Heart left ventricle (tissue), 16 donors: ENCODE measurements at regions not wholly inside any gene's neighbourhood (a gene's known extent, or its start where the extent isn't known, plus 50 kb on each side); places are given as distances from the start of the nearest gene placed in this dataset.

Source experiments
- ATAC-seq, 4 donors: fragments of 200-7000 bp; cut with Tn5 transposase; one replicate each; pipeline ENCODE4 v1.9.1; 2020 to 2022; ENCODE audit warnings: moderate library complexity in 4 of 4, mild to moderate bottlenecking in 3 of 4, moderate number of reproducible peaks in 1 of 4
- DNase-seq, 5 donors: peaks; one replicate each; pipeline ENCODE4 v3.0.0-alpha.2; 2020
- H3K27ac ChIP-seq, 12 donors: fragments of 200-600 bp; sonication (generic) in 4 of 12; one replicate each; pipeline versions ENCODE4 v1.5.0 to v1.8.0; 2016 to 2022; ENCODE audit warnings: mild to moderate bottlenecking in 2 of 12
- H3K27me3 ChIP-seq, 9 donors: fragments of 200-600 bp; sonication (generic) in 2 of 9; one replicate each; pipeline versions ENCODE4 v1.5.1 to v1.8.0; 2016 to 2022; ENCODE audit warnings: mild to moderate bottlenecking in 3 of 9
- H3K36me3 ChIP-seq, 9 donors: fragments of 200-600 bp; sonication (generic) in 2 of 9; one replicate each; pipeline versions ENCODE4 v1.5.0 to v1.8.0; 2018 to 2022; ENCODE audit warnings: mild to moderate bottlenecking in 2 of 9
- H3K4me1 ChIP-seq, 12 donors: fragments of 200-600 bp; sonication (generic) in 4 of 12; one replicate each; pipeline versions ENCODE4 v1.5.0 to v1.8.0; 2016 to 2022; ENCODE audit warnings: mild to moderate bottlenecking in 3 of 12
- H3K4me3 ChIP-seq, 12 donors: fragments of 200-600 bp; sonication (generic) in 4 of 12; one replicate each; pipeline versions ENCODE4 v1.5.0 to v1.8.0; 2017 to 2022; ENCODE audit warnings: mild to moderate bottlenecking in 9 of 12, moderate library complexity in 4 of 12
- H3K9me3 ChIP-seq, 12 donors: fragments of 200-600 bp; sonication (generic) in 4 of 12; one replicate each; pipeline versions ENCODE4 v1.5.0 to v1.8.0; 2016 to 2022; ENCODE audit warnings: mild to moderate bottlenecking in 1 of 12
- CTCF ChIP-seq, 12 donors: fragments of 200-600 bp; sonication (generic) in 4 of 12; IDR thresholded peaks; one replicate each; pipeline versions ENCODE4 v1.5.0 to v1.8.0; 2018 to 2022; ENCODE audit warnings: antibody characterized with exemption in 12 of 12, mild to moderate bottlenecking in 5 of 12
- POLR2A ChIP-seq, 2 donors: fragments of 450-650 bp; IDR thresholded peaks; one replicate each; pipeline ENCODE4 v1.6.1; 2017; ENCODE audit warnings: antibody characterized with exemption in 2 of 2, mild to moderate bottlenecking in 2 of 2, moderate library complexity in 2 of 2
- WGBS, 4 donors: extraction: QIAGEN DNeasy Blood & Tissue Kit in 2 of 4; methylation state at CpG; one replicate each; pipeline versions ENCODE4 v1.1.5 to v1.1.7; 2013 to 2018; 5-methylcytosine and 5-hydroxymethylcytosine counted together
- intact Hi-C, 10 donors: fragments of 100-400 bp; cut with DNase I; formaldehyde crosslinking; loops; one replicate each; pipeline versions ENCODE4 v1.11.1 to v1.14.2; 2022
- donor health status: ischemic (EF 13 %, LVEDD 7.1; RV severe dilation, severe dysfunction).
- donor health status: healthy with polysubstance abuse.
- donor health status: DM: no; HTN: yes; CAD: no.
- donor health status: DM: no; HTN: no; CAD: no.
- donor health status: ischemic (EF 25% LVEDD 6.9; RV normal size, moderate dysfunction).
- donor health status: ischemic (EF 25% LVEDD 5.7; RV mildly dilated, moderate dysfunction).
- donor health status: healthy.
- donor health status: DM: yes; HTN: yes; CAD: no.
- donor health status: ischemic (EF 35%, LVEDD 5.7; RV mildly dilated, moderate dysfunction).
- donor health status: nonischemic (EF 11% LVEDD 7.7; RV severe dilation, severe dysfunction).
- donor health status: DM: yes; HTN: yes; CAD: no.
- donor health status: PGD.
- donor health status: ischemic (EF 29% LVEDD 5.4; RV normal size, mild dysfunction).
- donor health status: nonischemic (EF 23%, LVEDD 6.1; RV moderate dilation, normal function).

- Histone ChIP-seq H3K36me3 (no peaks in the 10 kb centered on the region), H3K27ac (peak overlapping the region in 1 of 12 donors; percentile 15), H3K4me3 (no peak overlapping the region), H3K4me1 (peaks cover 0 to 11% (median 2%) of the 10 kb centered on the region in 12 donors), H3K27me3 (no peaks in the 10 kb centered on the region), H3K9me3 (no peaks in the 10 kb centered on the region)
- ATAC-seq (no peak), DNase-seq (no peak)
- TF ChIP-seq CTCF (IDR thresholded peaks at IDR 0.05) (no peak), POLR2A (IDR thresholded peaks at IDR 0.05) (no peak)
- 77 to 81% (median 79%) methylated on average over 2 of the region's 2 CpGs for WGBS, 4 donors
- intact Hi-C loops, result no loop called here
These were observed 150.3 kb downstream of the TNFSF18 start for GRCh38 chr1:172900376-172900997.

- ATAC-seq (no peak), DNase-seq (no peak)
- H3K27ac ChIP-seq, result no peak overlapping the region
- WGBS, 4 donors, result 47 to 81% (median 70%) methylated on average over 2 of the region's 2 CpGs
- no peaks in the 10 kb centered on the region for H3K27me3 ChIP-seq
- H3K9me3 ChIP-seq, result no peaks in the 10 kb centered on the region
- H3K4me1 ChIP-seq, result peaks cover 0 to 14% (median 0%) of the 10 kb centered on the region in 12 donors
- intact Hi-C loops, result no loop called here
- H3K4me3 ChIP-seq, result no peak overlapping the region
- H3K36me3 ChIP-seq, result no peaks in the 10 kb centered on the region
- TF ChIP-seq POLR2A (IDR thresholded peaks at IDR 0.05) (no peak), CTCF (IDR thresholded peaks at IDR 0.05) (no peak)
These were observed 148.5 kb downstream of the TNFSF18 start for GRCh38 chr1:172902200-172902599.

- ATAC-seq (no peak), DNase-seq (no peak)
- intact Hi-C loops, result no loop called here
- 69 to 83% (median 77%) methylated on average over 1 of the region's 1 CpG for WGBS, 4 donors
- no peak overlapping the region for H3K27ac ChIP-seq
- H3K4me1 ChIP-seq, result peaks cover 0 to 18% (median 0%) of the 10 kb centered on the region in 12 donors
- H3K4me3 ChIP-seq, result no peak overlapping the region
- no peaks in the 10 kb centered on the region for H3K27me3 ChIP-seq
- TF ChIP-seq CTCF (IDR thresholded peaks at IDR 0.05), result no peak
- no peak for TF ChIP-seq POLR2A (IDR thresholded peaks at IDR 0.05)
- no peaks in the 10 kb centered on the region for H3K36me3 ChIP-seq
- H3K9me3 ChIP-seq, result peaks cover 0 to 6% (median 0%) of the 10 kb centered on the region in 12 donors
These were observed 147.8 kb downstream of the TNFSF18 start for GRCh38 chr1:172902861-172903381.

- H3K36me3 ChIP-seq, result no peaks in the 10 kb centered on the region
- H3K27me3 ChIP-seq, result no peaks in the 10 kb centered on the region
- no peak overlapping the region for H3K27ac ChIP-seq
- H3K9me3 ChIP-seq, result peaks cover 0 to 11% (median 0%) of the 10 kb centered on the region in 12 donors
- H3K4me1 ChIP-seq, result peaks cover 0 to 18% (median 0%) of the 10 kb centered on the region in 12 donors
- DNase-seq, result no peak
- intact Hi-C loops, result no loop called here
- ATAC-seq, result no peak
- TF ChIP-seq POLR2A (IDR thresholded peaks at IDR 0.05), result no peak
- no peak for TF ChIP-seq CTCF (IDR thresholded peaks at IDR 0.05)
- 53 to 77% (median 61%) methylated on average over 1 of the region's 1 CpG for WGBS, 4 donors
- H3K4me3 ChIP-seq, result no peak overlapping the region
These were observed 147.0 kb downstream of the TNFSF18 start for GRCh38 chr1:172903581-172904220.
